Colonic mucosa (tissue), 4 donors: ENCODE measurements at regions not wholly inside any gene's neighbourhood (a gene's known extent, or its start where the extent isn't known, plus 50 kb on each side); places are given as distances from the start of the nearest gene placed in this dataset.

Experiments used
- DNase-seq: peaks from one replicate; pipeline ENCODE4 v3.0.0-alpha.2; 2020
- H3K27ac ChIP-seq: fragments of 200-600 bp; one replicate; pipeline ENCODE4 v1.8.0; 2021
- H3K27me3 ChIP-seq: fragments of 200-600 bp; one replicate; pipeline ENCODE4 v1.8.0; 2021
- H3K36me3 ChIP-seq: fragments of 200-600 bp; one replicate; pipeline ENCODE4 v1.8.0; 2021
- H3K4me1 ChIP-seq: fragments of 200-600 bp; one replicate; pipeline ENCODE4 v1.8.0; 2021; ENCODE audit warnings: mild to moderate bottlenecking
- H3K4me3 ChIP-seq: fragments of 200-600 bp; one replicate; pipeline ENCODE4 v1.8.0; 2021
- H3K9ac ChIP-seq, 2 donors: one replicate each; pipeline ENCODE4 v1.7.0; 2013; ENCODE audit warnings: control low read depth in 2 of 2, low read depth in 2 of 2, low read length in 2 of 2
- H3K9me3 ChIP-seq: fragments of 200-600 bp; one replicate; pipeline ENCODE4 v1.8.0; 2021
- intact Hi-C: fragments of 100-400 bp; cut with DNase I; formaldehyde crosslinking; loops from one replicate; pipeline ENCODE4 v1.14.1; 2022
- TF ChIP-seq, protein P1 (sequence below): fragments of 200-600 bp; IDR thresholded peaks from one replicate; pipeline ENCODE4 v1.8.0; 2022; ENCODE audit warnings: antibody characterized with exemption, mild to moderate bottlenecking
- donor health status: healthy.
- donor health status: DM: no; HTN: no; CAD: no.
- donor health status: DM: no; HTN: no; CAD: no.

DNA sequence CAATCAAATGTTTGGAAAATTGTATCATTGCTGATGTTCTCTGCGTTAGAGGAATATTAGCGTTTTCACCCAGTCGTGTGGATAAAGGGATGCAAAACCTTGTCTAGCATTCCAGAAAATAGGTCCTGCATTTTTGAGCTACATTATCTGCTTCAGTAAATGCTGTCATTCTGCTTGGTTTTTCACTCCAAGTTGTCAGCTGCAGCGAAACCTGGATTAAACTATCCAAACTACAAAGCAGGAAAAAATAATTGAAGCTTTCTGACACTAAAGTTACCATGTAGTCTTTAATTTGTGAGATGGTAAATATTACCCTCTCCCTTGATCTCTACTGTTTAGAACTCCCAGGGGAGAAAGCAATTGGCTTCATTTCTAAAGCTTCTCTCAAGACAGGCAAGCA, 1795.5 kb upstream of the PRR20A start:
- H3K4me1 ChIP-seq = no peaks in the 10 kb centered on the region
- H3K9ac ChIP-seq = no peak overlapping the region

DNA sequence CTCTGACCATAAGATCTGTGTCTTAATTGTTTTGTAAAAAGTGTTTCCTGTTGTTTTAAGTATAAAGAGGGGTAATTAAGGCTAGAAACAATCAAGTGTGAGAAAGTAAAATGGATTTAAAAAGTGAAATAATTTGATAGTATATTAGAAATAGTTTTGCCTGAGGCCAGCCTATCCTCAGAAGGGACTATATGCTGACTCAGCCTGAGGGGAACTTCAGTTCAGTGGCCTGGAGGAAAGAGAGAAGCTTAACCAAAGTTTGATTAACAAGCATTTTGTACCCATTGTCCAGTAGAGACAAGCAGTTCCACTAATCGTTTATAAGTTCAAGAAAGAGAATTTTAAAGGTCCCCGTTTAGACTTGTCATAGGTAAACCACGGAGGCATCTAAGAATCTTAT, 1793.2 kb upstream of the PRR20A start:
- H3K4me3 ChIP-seq = no peak overlapping the region

More for the DNA sequence above, 1795.5 kb upstream of the PRR20A start:
- intact Hi-C loops = no loop called here
- Histone ChIP-seq H3K9me3 (no peaks in the 10 kb centered on the region), H3K36me3 (no peaks in the 10 kb centered on the region), H3K27ac (no peak overlapping the region), H3K4me3 (no peak overlapping the region), H3K27me3 (no peaks in the 10 kb centered on the region)
- TF ChIP-seq, protein P1, sequence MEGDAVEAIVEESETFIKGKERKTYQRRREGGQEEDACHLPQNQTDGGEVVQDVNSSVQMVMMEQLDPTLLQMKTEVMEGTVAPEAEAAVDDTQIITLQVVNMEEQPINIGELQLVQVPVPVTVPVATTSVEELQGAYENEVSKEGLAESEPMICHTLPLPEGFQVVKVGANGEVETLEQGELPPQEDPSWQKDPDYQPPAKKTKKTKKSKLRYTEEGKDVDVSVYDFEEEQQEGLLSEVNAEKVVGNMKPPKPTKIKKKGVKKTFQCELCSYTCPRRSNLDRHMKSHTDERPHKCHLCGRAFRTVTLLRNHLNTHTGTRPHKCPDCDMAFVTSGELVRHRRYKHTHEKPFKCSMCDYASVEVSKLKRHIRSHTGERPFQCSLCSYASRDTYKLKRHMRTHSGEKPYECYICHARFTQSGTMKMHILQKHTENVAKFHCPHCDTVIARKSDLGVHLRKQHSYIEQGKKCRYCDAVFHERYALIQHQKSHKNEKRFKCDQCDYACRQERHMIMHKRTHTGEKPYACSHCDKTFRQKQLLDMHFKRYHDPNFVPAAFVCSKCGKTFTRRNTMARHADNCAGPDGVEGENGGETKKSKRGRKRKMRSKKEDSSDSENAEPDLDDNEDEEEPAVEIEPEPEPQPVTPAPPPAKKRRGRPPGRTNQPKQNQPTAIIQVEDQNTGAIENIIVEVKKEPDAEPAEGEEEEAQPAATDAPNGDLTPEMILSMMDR = no peak
- no peak for DNase-seq

DNA sequence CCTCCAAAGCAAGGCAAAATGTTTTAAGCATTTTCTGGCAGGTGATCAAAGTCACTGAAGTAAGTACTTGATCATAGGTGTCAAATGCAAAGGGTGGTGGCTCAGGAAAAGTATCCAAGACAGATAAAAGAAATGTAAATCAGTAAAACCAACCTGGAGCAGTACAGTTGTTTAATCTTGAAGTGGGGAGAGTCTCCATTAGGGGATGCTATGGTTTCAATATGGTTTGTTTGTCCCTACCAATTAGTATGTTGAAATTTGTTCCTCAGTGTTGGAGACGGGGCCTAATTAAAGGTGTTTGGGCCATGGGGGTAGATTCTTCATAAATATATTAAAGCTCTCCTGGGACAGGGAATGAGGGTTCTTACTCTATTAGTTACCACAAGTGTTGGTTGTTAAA, 1781.7 kb upstream of the PRR20A start:
- Histone ChIP-seq H3K27ac (no peak overlapping the region), H3K4me1 (no peaks in the 10 kb centered on the region), H3K36me3 (no peaks in the 10 kb centered on the region), H3K9ac (no peak overlapping the region), H3K27me3 (no peaks in the 10 kb centered on the region), H3K4me3 (no peak overlapping the region), H3K9me3 (no peaks in the 10 kb centered on the region)
- intact Hi-C loops = no loop called here
- TF ChIP-seq, protein P1 = no peak
- no peak for DNase-seq

More for the DNA sequence above, 1793.2 kb upstream of the PRR20A start:
- H3K36me3 ChIP-seq = no peaks in the 10 kb centered on the region
- no peaks in the 10 kb centered on the region for H3K27me3 ChIP-seq
- H3K9ac ChIP-seq = no peak overlapping the region
- TF ChIP-seq, protein P1 = no peak
- no peak overlapping the region for H3K27ac ChIP-seq
- no peaks in the 10 kb centered on the region for H3K9me3 ChIP-seq
- no peaks in the 10 kb centered on the region for H3K4me1 ChIP-seq
- DNase-seq = no peak
- intact Hi-C loops = no loop called here

DNA sequence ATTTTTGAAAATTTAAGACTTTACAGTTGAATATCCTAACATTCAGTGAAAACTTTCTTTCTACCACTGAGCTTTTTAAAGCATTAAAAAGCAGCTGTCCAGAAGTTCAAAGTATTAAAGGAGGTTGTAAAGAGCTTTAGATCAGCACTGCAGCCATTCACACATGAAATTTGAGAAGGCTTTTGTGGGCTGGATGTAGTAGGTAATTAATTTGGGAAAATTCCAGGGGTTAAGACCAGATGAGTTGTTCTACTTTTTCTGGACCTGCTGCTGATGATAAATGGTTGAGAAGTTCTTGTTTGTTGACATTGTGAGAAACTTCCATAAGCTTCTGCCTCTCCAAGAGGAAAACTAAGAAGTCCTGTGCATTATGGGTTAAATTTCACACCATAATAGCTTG, 1779.6 kb upstream of the PRR20A start:
- H3K4me1 ChIP-seq = no peaks in the 10 kb centered on the region
- H3K4me3 ChIP-seq = no peak overlapping the region
- intact Hi-C loops = no loop called here
- TF ChIP-seq, protein P1 = no peak
- H3K36me3 ChIP-seq = no peaks in the 10 kb centered on the region
- no peak for DNase-seq
- H3K9ac ChIP-seq = no peak overlapping the region
- no peak overlapping the region for H3K27ac ChIP-seq
- H3K9me3 ChIP-seq = no peaks in the 10 kb centered on the region
- no peaks in the 10 kb centered on the region for H3K27me3 ChIP-seq

DNA sequence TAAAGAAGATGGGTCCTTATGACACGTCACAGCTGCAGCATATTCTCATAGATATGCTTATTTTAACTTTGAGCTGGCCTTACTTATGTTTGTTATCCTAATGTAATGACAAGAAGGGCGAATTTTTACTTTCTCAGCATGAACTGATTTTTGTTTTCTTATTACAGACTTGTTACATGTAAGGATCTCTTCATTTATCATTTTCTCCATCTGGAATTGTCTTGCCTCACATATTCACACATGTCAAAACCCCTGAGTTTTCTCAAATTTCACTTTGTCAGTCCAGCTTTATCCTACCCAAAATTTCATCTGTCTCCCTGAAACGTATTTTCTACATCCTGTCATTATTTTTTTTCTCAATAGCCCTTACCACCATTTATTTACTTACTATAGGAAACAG, 1774.0 kb upstream of the PRR20A start:
- Histone ChIP-seq H3K9ac (no peak overlapping the region), H3K4me3 (no peak overlapping the region), H3K27me3 (no peaks in the 10 kb centered on the region), H3K4me1 (no peaks in the 10 kb centered on the region), H3K9me3 (no peaks in the 10 kb centered on the region), H3K36me3 (no peaks in the 10 kb centered on the region), H3K27ac (no peak overlapping the region)
- TF ChIP-seq, protein P1 = no peak
- intact Hi-C loops = no loop called here
- no peak for DNase-seq

DNA sequence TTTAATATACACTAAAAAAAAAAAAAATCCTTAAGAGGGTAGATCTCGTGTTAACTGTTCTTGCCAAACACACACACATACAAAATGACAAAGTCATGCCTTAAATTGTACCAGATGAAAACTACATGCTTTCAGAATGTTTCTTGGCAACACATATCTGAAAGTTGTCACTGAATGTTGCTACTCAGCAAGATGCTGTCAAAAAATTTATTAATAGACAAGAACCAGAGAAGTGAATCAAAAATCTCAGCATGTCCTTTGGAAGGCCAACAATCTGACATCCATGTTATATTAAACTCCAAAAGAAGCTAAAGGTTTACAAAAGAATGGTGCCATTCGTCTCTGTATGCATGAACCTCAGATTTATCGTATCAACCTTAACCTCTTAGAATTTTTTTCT, 1746.2 kb upstream of the PRR20A start:
- intact Hi-C loops = no loop called here
- Histone ChIP-seq H3K4me3 (no peak overlapping the region), H3K36me3 (no peaks in the 10 kb centered on the region), H3K9me3 (no peaks in the 10 kb centered on the region), H3K4me1 (no peaks in the 10 kb centered on the region), H3K9ac (no peak overlapping the region), H3K27ac (no peak overlapping the region), H3K27me3 (no peaks in the 10 kb centered on the region)
- no peak for DNase-seq
- TF ChIP-seq, protein P1 = no peak
